IPS-18a (cell line): ENCODE measurements at regions not wholly inside any gene's neighbourhood (a gene's known extent, or its start where the extent isn't known, plus 50 kb on each side); places are given as distances from the start of the nearest gene placed in this dataset.
"Not testable (repeated sequence)": the region's sequence is repeated elsewhere in the genome, so short reads cannot be mapped to it uniquely, and the experiment has no call there.

Source experiments
- H3K27ac ChIP-seq: one replicate; pipeline ENCODE4 v1.5.1; 2013; ENCODE audit warnings: low read length
- H3K27me3 ChIP-seq: one replicate; pipeline ENCODE4 v1.6.1; 2013; ENCODE audit warnings: mild to moderate bottlenecking, low read length; ENCODE audit not compliant: control insufficient read depth, insufficient read depth
- H3K36me3 ChIP-seq: one replicate; pipeline ENCODE4 v1.6.1; 2013; ENCODE audit warnings: low read depth, low read length; ENCODE audit not compliant: control insufficient read depth
- H3K4me1 ChIP-seq: one replicate; pipeline ENCODE4 v1.6.1; 2013; ENCODE audit warnings: low read depth, low read length; ENCODE audit not compliant: control insufficient read depth
- H3K4me3 ChIP-seq: one replicate; pipeline ENCODE4 v1.5.1; 2013; ENCODE audit warnings: low read length
- H3K9ac ChIP-seq: one replicate; pipeline ENCODE4 v1.6.1; 2013; ENCODE audit warnings: mild to moderate bottlenecking, low read length, moderate library complexity
- H3K9me3 ChIP-seq: one replicate; pipeline ENCODE4 v1.6.1; 2013; ENCODE audit warnings: low read depth, low read length; ENCODE audit not compliant: control insufficient read depth

DNA sequence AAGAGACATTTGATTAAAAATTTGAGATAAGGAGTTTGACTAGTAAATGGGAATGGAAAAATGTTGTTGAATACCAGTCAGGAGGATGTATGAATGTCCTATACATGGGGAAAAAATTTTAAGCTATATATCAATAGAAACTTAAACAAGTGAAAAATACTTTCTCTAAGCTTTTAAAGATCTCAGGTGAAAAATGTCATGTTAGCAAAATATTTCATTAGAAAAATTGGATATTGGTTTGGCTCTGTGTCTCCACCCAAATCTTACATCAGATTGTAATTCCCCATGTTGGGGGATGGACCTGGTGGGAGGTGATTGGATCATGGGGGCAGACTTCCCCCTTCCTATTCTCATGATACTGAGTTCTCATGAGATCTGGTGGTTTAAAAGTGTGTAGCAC lies 279.6 kb upstream of the CADM2 start:
- H3K9me3 ChIP-seq, result no peaks in the 10 kb centered on the region
- no peak overlapping the region for H3K4me3 ChIP-seq
- H3K4me1 ChIP-seq, result no peaks in the 10 kb centered on the region
- no peak overlapping the region for H3K9ac ChIP-seq
- no peaks in the 10 kb centered on the region for H3K27me3 ChIP-seq
- no peaks in the 10 kb centered on the region for H3K36me3 ChIP-seq
- no peak overlapping the region for H3K27ac ChIP-seq

DNA sequence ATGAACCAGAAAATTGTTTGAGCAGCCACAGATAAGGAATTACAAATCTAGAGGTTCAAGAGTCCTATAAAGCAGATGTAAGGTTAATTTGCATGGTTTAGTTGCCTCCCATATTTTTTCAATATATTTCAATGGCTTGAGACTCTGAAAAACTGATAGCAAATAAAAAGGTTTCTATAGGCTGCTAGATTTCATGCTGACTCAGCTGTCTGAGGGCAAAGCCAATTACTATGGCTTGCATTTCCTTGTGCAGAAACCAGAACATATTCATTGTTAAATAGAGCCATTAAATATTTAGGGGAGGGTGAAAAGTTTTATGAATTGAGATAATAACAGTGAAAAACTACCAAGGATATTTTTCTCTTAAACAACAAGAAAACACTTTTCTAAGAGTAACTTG lies 278.1 kb upstream of the CADM2 start:
- H3K27me3 ChIP-seq, result no peaks in the 10 kb centered on the region
- no peak overlapping the region for H3K27ac ChIP-seq
- no peaks in the 10 kb centered on the region for H3K4me1 ChIP-seq
- no peak overlapping the region for H3K4me3 ChIP-seq
- no peaks in the 10 kb centered on the region for H3K9me3 ChIP-seq
- H3K9ac ChIP-seq, result no peak overlapping the region
- H3K36me3 ChIP-seq, result no peaks in the 10 kb centered on the region

DNA sequence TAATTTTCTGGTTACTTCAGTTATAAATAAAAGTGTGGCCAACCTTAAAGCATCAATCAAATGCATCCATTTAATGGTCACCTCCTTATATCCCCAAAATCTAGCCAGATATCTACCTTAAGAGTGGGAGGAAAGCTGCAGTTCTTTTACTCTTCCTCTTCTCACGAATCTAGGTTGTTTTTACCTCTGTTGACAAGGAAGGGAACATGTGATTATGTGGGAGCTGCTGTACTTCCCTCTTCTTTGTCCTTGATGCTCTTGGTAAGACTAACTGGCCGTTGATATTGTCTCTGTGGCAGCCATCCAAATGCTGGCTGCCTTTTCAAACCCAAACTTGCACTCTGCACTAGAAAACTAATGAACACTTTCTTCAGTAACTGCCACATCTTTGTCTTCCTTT lies 275.3 kb upstream of the CADM2 start:
- H3K9ac ChIP-seq, result no peak overlapping the region
- no peaks in the 10 kb centered on the region for H3K27me3 ChIP-seq
- no peaks in the 10 kb centered on the region for H3K9me3 ChIP-seq

DNA sequence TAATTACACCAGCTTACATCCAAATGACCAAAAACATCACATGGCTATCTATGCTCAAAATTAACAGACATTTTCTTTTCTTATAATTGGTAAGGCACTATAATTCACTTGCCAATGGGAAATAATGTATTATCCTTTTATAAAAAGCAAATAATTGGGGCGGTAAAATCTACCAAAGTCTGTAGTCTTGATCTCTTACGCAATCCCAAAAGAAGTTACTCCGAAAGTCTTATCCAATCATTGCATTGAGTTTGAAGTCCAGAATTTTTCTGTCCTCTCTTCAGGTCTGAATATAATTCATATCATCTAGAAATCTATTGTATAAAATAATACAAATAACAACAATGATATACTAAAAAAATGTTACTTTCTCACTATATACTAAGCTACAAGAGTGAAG lies 273.3 kb upstream of the CADM2 start:
- Histone ChIP-seq H3K27me3 (no peaks in the 10 kb centered on the region), H3K36me3 (no peaks in the 10 kb centered on the region), H3K4me3 (no peak overlapping the region), H3K4me1 (no peaks in the 10 kb centered on the region), H3K9ac (no peak overlapping the region), H3K9me3 (no peaks in the 10 kb centered on the region), H3K27ac (no peak overlapping the region)

More for the DNA sequence above, 275.3 kb upstream of the CADM2 start:
- Histone ChIP-seq H3K27ac (no peak overlapping the region), H3K4me3 (no peak overlapping the region), H3K36me3 (no peaks in the 10 kb centered on the region), H3K4me1 (no peaks in the 10 kb centered on the region)

GRCh38 chr3:84692261-84692660 lies 266.5 kb upstream of the CADM2 start:
- no peaks in the 10 kb centered on the region for H3K27me3 ChIP-seq
- H3K4me3 ChIP-seq, result no peak overlapping the region
- H3K9me3 ChIP-seq, result no peaks in the 10 kb centered on the region
- no peak overlapping the region for H3K9ac ChIP-seq
- H3K36me3 ChIP-seq, result no peaks in the 10 kb centered on the region
- H3K4me1 ChIP-seq, result no peaks in the 10 kb centered on the region
- H3K27ac ChIP-seq, result no peak overlapping the region

DNA sequence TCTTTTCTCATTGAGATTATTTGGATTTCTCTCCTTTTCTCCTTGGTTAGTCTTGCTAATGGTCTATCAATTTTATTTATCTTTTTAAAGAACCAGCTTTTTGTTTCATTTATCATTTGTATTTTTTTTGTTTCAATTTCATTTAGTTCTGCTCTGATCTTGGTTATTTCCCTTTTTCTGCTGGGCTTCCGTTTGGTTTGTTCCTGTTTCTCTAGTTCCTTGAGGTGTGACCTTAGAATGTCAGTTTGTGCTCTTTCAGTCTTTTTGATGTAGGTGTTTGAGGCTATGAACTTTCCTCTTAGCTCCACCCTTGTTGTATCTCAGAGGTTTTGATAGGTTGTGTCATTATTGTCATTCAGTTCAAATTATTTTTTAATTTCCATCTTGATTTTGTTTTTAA lies 248.5 kb upstream of the CADM2 start:
- H3K27ac ChIP-seq, H3K9ac ChIP-seq, H3K4me1 ChIP-seq, H3K4me3 ChIP-seq, H3K9me3 ChIP-seq, H3K27me3 ChIP-seq, H3K36me3 ChIP-seq: not testable (repeated sequence)

DNA sequence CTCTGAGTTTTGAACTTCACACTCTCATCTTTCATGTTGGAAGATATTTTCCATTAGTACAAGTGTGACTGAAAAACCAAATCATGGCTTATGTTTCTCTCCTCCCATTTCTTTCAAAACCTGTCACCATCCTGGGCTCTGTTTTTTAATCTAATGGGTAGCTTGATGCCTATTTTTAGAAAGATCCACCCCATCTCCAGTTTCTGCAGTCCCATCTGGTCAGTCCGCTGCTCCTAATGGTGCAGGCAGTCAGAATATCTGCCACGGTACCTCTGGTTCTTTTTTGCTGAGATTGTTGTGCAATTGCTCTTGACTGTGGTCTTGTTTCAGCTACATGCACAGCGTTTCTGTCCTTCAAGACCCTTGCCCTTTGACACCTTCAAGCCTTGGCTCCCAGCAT lies 240.9 kb upstream of the CADM2 start:
- Histone ChIP-seq H3K9ac (no peak overlapping the region), H3K4me3 (no peak overlapping the region), H3K9me3 (no peaks in the 10 kb centered on the region), H3K36me3 (no peaks in the 10 kb centered on the region), H3K27me3 (no peaks in the 10 kb centered on the region), H3K27ac (no peak overlapping the region), H3K4me1 (no peaks in the 10 kb centered on the region)

DNA sequence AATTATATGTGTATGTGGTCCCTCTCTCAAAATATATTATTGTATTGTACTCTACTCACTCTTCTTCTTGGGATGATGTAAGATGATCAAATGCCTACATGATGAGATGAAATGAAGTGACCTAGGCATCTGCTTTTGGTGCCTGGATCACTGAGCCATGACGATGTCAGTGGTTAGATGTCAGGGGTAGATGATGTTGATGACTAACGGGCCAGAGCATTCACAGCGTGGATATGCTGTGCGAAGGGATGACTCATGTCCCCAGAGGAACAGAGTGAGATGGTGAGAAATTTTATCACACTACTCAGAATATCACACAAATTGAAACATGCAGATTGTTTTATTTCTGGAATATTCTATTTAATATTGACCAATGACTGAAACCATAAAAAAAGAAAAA lies 233.9 kb upstream of the CADM2 start:
- Histone ChIP-seq H3K9me3 (no peaks in the 10 kb centered on the region), H3K9ac (no peak overlapping the region), H3K4me3 (no peak overlapping the region), H3K4me1 (peaks cover 5% of the 10 kb centered on the region), H3K27ac (no peak overlapping the region), H3K36me3 (no peaks in the 10 kb centered on the region), H3K27me3 (no peaks in the 10 kb centered on the region)

DNA sequence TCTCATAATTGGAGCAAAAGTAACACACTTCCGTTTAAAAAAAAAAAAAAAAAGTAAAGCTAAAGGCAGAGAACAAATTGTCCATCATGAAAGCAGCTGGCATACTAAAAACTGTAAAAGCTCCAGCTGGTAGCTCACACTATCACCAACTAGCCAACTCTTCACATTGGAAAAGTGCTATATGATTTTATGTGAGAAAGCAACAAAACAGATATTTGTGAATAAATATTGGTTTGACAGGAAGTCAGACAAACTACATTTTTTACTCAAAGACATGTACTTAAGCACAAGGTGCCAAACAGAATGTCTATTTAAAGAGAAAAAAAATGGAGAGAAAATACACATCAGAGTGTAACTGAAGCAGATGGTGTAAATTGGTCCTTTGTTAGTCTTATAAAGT lies 231.2 kb upstream of the CADM2 start:
- Histone ChIP-seq H3K4me3 (no peak overlapping the region), H3K36me3 (no peaks in the 10 kb centered on the region), H3K27ac (no peak overlapping the region), H3K4me1 (peaks cover 5% of the 10 kb centered on the region), H3K9me3 (no peaks in the 10 kb centered on the region), H3K27me3 (no peaks in the 10 kb centered on the region), H3K9ac (no peak overlapping the region)

DNA sequence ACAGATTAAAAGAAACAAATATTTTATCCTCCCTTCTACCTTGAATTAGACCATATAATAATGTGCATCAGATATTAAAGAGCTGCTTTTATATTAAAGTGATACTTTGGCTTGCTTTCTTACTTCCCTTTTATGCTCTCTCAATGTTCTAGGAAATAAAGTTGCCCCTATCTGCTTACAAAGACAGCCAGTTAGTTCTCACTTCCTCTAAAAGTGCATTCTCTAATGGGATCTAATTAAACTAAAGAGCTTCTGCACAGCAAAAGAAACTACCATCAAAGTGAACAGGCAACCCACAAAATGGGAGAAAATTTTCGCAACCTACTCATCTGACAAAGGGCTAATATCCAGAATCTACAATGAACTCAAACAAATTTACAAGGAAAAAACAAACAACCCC lies 224.1 kb upstream of the CADM2 start:
- not testable (repeated sequence) for H3K4me3 ChIP-seq, H3K9ac ChIP-seq, H3K9me3 ChIP-seq, H3K4me1 ChIP-seq, H3K36me3 ChIP-seq, H3K27ac ChIP-seq, H3K27me3 ChIP-seq

- H3K4me3 ChIP-seq, result no peak overlapping the region
- H3K9ac ChIP-seq, result no peak overlapping the region
- H3K27me3 ChIP-seq, result no peaks in the 10 kb centered on the region
- H3K27ac ChIP-seq, result no peak overlapping the region
- no peaks in the 10 kb centered on the region for H3K9me3 ChIP-seq
- H3K4me1 ChIP-seq, result no peaks in the 10 kb centered on the region
- no peaks in the 10 kb centered on the region for H3K36me3 ChIP-seq
Observed at GRCh38 chr3:84738086-84738485, 220.7 kb upstream of the CADM2 start.

DNA sequence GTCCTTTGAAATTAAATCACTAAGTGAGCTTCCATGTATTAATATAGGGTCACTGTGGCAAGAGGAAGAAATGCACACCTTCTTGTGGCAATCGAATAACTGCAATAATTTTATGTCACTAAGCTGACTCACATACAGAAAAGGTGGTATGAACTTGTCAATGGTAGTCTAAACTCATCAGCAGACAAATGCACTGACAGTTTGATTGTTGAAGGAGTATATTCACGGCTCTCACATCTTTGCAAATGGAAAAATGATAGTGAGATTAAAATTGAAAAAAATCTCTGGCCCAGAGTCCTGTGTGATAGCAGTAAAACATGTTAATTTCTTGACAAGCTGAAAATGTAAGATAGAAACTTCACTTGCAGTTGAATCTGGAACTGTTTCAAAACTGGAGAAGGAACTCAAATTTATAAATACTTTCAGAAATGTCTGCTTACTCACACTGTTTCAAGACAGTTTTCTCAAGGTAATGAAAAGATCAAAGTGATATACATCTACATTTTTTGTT lies 215.8 kb upstream of the CADM2 start:
- no peak overlapping the region for H3K9ac ChIP-seq
- no peaks in the 10 kb centered on the region for H3K27me3 ChIP-seq
- H3K4me1 ChIP-seq, result peaks cover 3% of the 10 kb centered on the region
- no peaks in the 10 kb centered on the region for H3K9me3 ChIP-seq
- no peak overlapping the region for H3K27ac ChIP-seq
- no peaks in the 10 kb centered on the region for H3K36me3 ChIP-seq
- H3K4me3 ChIP-seq, result no peak overlapping the region
